Iris pigment epithelial cell (primary cell): ENCODE measurements at regions not wholly inside any gene's neighbourhood (a gene's known extent, or its start where the extent isn't known, plus 50 kb on each side); places are given as distances from the start of the nearest gene placed in this dataset.

Experiments
- DNase-seq: peaks from one replicate; pipeline ENCODE4 v3.0.0-alpha.2; 2011; ENCODE audit warnings: low read depth

DNA sequence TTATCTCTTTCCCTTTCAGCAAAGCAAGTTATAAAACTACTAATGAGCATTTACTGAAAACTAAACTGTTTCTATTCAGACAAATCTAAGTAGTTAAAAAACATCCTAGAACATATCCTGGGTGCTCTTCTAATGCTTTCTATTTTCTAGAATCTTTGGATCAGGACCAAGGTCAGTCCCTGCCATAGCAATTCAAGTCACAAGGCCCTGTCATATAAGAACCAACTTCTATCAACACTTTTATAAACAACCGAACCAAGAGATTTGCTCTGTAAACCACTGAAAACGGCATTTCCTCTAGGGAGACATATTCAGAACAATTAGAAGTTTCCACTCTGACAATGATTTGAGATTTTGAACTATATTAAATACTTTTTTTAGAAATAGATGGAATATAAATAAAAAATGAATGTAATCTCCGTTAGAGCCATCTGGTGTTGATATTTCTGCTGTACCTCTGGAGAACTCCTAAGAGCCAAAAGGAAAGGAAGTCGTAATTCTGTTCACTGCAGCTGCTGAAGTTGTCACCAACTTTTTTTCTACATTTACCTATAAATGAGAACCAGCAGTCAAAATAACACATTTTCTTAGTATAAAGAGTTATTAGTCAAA is 51.4 kb upstream of the LGSN start:
- no peak for DNase-seq

DNA sequence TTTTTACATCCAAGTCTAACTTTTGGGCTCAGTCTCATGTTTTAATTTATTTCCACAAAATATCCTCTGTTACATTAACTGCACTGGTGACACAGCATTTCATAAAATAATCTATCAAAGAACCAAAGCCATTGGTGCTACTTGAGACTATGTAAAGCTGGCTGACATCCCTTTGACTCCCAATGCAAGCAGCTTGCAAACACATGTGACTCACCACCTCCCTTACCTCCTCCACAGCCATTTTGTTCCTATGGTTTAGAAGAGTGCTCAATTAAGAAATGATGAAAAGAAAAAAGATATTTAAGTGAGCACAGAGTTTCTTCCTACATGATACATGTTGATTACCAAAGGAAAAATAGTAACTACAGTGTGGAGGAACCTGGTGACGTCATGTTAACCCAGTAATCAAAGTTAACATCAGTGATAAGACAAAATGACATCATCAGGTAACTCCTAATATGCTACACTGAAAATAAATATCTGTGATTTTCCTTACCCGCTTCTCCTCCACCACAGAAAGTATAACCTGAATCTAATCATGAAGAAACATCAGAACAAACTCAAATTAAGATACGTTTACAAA is 53.3 kb upstream of the LGSN start:
- no peak for DNase-seq

DNA sequence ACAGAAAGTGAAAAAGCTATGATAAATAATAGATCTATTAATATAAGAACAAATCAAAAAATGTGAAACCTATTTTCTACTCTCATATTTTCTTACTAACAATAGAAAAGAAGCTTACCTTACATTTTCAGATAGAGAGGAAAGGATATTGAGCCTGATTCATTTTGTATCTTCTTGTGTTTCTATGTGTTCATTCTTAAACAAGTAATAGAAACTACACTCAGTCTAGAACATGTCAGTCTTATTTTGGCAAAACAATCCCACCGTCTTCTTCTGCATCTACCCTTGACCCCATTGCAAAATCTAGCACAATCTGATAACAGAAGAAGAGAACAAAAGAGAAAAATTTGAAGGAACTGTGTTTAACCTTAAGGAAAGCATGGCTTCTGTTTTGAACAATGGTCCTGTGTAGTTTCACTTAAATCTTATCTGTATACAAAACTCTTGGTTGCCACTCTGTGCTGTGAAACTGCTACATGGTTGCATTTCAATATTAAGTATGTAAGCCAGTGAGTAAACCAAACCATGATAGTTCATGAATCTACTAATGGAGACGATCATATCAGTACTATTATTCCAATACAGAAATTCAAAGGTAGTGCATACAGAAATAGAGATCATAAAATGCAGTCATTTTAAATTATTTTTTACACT is 69.5 kb upstream of the LGSN start:
- no peak for DNase-seq

DNA sequence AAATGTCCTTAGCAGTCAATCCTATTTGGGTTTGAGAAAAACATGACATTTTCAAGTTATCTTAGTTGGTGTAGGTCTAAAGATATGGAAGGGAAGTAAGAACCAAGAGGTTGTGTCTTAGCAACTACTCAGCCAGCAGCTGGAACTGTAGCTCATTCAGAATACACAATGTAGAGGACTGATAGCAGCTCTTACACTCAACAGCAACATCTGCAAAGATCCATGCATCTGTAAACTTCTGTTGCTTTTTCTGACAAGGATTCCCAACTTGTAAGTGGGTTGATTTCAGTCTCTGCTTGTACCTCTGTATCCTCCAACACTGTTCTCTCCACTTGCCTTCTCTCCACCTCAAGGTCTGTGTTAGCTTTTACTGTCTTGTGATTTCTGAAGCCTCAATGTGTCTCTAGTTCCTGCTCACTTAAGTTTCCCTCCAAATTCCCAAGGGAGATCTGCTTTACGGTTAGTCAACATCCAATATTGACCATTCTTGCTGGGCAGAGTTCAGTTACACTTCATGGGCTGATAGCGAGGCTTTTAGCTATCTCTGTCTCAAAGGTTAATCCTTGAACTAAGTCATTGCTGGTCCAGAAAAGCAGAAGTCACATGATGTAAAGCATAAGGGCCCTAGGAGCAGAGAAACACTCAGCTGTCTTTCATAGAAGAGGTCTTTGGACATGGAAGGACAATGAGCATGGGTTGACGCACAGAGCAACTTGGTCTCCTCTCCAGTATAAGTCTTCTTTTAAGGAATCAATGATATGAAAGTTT is 71.6 kb upstream of the LGSN start:
- no peak for DNase-seq

DNA sequence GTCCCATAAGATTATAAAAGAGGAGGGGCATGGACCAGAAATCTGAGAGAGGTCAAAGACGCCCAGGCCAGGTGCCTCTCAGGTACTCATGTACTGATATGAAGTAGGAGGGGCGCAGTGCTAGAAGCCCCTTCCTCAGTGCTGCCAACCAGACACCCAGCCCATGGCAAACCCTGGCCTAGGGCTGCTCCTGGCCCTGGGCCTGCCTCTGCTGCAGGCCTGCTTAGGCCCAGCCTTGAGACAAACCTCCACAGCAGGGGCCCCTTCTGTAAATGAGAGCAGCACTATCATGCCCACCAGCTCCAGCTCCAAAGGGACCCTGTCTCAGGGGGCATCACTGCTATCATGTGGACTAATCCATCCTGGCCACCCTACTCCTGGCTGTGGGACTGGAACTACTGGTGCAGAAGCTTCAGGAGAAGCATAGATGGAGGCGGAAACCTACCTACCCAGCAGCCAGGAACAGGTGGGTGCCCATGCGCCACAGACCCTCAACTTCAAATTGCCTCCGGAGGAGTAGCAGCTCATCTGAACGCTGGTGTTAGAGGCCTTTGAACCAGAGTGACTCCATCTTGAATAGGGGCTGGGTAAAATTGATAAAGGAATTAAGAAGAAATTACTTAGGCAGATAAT is 72.4 kb upstream of the LGSN start:
- DNase-seq, result no peak

DNA sequence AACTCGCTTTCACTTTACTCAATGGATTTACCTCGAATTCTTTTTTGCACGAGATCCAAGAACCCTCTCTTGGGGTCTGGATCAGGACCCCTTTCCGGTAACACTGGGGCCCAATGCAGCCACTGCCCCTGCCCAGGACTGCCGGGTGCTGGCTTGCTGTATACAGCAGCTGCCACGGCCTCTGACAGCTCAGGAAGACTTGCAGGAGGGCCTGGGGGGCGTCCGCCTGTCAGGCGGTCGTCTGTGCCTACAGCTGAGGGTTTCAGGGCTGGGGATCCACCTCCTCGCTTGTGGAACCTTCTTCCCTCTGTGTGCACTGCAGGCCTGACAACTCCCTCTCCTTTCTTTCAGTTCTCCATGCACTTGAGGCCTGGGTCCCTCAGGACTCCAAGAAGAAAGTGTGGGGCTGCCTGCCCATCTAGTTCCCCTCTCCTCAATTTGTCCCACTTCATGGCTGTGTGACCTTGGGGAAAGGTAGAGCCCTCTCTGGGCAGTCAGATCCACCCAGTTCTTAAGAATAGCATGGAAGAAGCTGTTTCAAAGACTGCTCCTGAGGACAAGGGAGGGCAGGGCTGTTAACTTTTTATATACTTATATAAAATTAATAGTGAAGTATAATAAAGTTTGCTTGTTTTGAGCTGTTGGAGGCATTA is 75.0 kb upstream of the LGSN start:
- DNase-seq, result no peak

DNA sequence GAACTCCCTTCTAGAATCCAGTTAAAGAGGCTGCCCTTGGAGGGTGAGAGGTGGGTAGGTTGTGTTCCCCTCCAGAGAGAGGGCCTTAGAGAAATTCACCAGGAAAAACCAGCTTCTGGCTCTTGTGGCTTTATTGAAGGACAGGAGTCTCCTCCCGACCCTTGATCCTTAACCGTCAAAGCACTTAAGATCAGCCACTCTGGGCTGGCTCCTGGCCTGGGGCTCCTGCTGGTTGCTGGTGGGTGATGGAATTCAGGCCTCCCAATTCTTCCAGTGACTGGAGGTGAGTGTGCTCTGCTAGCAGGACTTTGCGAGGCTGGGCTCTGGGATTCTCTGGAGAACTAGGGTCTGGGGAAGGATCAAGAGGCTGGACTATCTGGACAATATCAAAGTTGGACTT is 75.6 kb upstream of the LGSN start:
- DNase-seq, result no peak

DNA sequence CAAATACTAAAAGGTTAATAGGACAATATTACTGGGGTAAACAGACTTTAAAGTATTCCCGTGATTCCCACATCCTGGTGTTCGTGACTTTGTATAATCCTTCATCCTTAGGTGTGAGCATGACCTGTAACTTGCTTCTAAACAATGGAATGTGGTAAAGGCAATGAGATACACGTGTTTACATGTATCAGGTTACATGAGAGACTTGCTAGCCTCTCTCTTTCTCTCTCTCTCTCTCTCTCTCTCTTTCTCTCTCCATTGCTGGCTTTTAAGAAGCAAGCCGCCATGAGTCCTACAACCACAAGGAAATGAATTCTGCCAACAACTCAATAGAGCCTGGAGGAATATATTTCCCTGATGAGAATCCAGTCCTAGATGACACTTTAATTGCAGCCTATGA is 83.9 kb upstream of the LGSN start:
- no peak for DNase-seq

DNA sequence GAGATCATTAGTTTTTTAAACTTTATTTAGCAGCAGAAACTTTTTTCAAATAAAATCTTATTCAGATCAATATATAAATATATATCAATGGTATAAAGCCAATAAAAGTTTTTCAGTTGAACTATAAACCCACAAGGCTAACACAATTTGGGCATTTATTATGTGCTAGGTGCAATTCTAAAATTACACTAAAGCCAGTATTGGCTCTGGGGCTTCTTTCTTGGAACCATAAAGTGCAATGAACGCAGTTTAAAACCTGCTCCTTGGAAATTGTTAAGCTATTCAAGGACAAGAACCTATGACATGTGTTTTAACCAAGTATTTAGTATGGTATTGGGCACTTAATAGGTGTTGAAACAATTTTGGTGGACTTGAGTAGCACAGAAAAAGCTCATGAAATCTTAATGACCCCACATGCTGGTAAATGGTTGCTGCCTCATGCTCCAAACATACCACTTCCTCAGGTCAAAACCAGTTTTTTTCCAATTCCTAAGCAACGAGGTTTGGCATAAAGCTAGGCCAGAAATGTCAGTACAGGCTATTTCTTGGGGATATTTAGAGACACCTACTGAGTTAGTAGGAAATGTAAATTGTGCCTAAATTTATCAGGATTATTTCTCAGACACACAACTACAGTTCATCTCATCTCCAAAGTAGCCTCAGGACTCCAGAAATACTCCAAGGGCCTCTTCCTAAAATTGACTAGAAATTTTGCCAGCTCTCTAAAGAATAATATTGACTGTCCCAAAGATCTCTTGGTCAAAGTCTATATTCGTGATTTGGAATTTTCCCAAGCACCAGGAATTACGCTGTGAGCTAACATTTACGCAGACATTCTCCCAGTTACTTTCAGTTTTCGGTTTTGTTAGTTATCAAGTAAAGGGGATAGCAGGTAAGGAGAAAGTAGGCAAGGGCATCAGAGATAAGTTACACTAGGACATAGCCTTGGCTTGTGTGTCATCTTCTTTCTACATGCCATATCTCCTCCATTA is 90.9 kb upstream of the LGSN start:
- DNase-seq, result no peak

DNA sequence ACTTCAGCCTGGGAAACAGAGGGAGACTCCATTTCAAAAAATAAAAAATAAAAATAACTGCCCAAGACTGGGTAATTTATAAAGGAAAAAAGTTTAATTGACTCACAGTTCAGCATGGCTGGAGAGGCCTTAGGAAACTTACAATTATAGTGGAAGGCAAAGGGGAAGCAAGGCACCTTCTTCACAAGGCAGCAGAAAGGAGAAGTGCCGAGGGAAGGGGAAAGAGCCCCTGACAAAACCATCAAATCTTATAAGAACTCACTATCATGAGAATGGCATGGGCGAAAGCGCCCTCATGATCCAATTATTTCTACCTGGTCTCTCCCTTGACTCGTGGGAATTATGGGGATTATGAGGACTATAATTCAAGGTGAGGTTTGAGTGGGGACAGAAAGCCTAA is 95.5 kb upstream of the LGSN start:
- DNase-seq, result no peak

DNA sequence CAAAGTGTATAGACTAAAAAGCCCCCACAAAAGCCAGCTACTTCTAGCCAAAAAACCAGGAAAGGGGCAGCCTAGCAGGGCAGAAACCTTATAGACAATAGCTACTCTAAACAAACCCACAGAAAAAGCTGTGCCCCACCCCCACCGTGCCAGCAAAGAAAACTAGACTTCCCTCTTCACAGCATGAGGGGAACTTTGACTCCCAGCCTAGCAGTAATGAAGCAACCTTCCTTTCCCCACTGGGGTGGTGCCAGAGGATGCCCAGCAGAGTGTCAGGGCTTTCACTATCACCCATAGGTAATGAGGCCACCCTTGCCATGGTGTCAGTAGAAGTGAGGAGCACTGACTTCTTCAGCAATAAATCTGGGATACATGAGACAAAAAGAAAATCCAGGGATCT is 99.0 kb upstream of the LGSN start:
- DNase-seq, result no peak

DNA sequence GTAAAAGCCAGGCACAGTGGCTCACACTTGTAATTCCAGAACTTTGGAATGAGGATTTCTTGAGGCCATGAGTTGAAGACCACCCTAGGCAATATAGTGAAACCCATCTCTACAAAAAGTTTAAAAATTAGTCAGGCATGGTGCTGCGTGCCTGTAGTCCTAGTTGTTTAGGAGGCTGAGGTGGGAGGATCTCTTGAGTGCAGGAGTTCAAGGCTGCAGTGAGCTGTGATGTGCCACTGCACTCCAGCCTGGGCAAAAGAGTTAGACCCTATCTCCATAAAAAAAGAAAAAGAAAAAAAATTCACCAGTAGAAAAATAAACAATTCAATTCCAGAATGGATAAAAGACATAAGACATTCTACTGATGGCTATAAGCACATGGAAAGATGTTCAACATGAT is 104.9 kb upstream of the LGSN start:
- DNase-seq, result no peak

DNA sequence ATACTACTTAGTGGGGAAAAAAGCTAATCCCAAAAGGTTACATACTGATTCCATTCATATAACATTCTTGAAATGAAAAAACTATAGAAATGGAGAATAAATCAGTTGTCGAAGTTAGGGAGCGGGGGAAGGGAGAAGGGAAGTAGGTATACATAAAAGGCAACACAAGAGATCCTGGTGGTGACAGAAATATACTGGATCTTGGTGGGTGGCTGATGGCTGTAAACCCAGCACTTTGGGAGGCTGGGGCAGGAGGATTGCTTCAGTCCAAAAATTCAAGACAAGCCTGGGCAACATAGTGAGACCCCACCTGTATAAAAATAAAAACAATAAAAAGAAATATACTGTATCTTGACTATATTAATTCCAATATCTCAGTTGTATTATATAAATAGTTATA is 105.7 kb upstream of the LGSN start:
- DNase-seq, result no peak

DNA sequence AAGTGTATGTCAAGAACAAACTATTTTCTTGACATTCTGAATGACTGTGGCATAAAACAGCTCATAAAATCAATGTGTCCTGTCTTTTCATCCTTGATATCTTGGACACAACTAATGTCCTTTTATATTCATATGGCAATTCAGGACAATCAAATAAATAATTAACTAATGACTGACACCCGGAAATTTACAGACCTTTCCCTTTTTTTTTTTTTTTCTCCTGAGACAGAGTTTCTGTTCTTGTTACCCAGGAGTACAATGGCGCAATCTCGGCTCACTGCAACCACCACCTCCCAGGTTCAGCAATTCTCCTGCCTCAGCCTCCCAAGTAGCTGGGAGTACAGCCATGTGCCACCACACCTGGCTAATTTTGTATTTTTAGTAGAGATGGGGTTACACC is 107.1 kb upstream of the LGSN start:
- DNase-seq, result no peak

DNA sequence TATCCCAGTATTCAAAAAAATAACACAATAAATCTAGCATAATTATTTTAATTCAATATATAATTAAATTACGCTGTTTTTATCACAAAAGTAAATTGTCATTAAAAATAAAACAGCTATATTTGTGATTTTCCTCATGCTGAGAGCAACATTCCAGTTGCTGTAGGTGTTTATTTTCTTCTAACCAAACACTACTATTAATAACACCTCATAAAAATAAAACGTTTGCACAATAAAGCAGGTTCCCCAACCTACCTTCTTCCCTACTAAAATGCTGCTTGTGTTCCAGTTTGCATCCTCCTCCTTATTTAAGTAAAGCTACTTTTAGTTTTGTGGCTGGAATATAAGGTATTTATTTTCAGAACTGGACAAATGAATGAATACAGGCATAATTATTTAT is 108.2 kb upstream of the LGSN start:
- no peak for DNase-seq

DNA sequence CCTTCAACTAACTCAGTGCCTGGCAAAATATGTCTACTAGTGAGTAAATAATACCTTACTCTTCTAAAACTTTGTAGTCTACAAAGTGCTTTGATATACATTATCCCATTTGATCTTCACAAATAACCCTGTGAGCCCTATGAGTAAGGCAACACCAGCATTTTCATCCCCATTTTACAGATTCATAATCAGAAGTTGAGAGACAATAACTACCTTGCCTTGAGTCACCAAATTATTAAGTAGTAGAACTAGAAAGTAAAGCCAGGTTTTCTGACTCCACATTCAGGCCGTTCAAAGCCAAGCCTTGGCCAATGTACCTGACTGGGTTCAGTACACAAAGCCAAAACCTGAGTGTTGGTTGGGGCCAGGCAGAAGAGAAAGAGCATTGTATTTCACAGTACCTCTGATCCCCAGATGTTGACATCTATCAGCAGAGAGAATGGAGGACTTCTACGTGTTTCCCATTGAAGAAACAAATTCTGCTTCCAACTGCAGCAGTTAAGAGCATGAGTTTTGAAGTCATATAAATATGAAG is 111.3 kb upstream of the LGSN start:
- DNase-seq, result no peak

DNA sequence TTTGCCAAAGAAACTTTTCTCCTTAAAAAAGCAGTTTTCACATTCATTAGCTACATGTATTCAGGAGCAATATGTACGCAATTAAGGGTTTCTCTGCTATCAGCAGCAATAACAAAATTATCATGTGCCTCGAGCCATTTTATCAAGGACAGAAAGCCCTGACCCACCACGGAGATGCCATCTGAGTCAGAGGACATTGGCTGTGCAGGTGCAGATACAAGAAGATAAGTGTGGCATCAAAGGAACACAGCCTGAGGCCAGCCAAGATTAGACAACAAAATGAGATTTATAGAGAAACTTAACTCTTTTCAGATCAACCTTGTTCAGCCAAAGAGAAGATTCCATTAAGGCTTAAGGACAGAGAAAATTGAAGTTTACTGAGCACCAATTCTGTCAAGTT is 115.2 kb upstream of the LGSN start:
- no peak for DNase-seq

DNA sequence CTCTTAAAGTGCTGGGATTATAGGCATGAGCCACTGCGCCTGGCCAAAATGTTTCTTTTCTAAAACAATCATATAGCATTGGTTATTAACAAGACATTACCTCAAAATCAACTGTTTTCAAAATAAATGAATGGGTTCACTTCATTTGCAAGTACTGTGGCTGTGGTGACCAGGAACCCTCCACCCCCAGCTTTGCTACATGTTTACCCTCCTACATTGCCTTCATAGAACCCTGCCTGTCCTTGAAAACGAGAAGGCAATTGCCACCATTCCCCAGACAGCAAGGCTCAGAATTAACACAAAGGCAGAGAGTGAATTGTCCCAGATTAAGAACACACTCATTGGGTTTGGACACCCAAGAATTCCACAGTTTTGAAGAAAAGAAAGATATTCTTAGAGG is 116.6 kb upstream of the LGSN start:
- DNase-seq, result no peak

DNA sequence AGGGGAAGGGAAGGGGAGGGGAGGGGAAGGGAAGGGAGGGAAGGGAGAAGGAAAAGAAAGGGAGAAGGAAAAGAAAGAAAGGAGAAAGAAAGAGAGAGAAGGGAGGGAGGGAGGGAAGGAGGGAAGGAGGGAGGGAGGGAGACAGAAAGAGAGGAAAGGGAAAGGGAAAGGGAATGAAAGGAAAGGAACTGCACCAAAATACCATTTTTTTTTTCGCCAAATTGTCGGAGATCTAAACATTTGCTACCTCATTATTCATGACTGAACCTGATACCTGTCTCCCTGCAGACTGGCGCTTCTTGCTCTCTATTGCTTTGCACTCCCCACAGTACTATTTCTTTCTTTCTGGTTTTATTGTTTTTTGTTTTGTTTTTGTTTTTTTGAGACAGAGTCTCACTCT is 117.3 kb upstream of the LGSN start:
- no peak for DNase-seq

DNA sequence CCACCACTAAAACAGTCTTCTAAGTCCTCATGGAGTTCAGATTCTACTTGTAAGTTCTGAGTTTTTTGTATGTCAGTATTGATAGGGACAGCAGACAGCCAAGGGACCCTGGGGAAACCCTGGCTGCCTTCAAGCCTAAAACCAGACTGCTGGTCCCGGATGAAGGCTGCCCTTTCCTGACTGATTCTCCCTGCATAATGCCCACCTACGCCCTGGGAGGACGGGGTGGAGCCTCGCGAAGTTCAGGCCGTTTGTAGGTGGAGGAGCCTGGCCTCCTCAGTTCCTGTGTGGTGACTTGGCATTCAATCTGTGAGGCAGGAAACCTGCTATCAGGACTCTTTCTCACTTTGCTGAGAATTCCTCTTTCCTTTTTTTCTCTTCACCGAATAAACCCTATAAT is 120.3 kb upstream of the LGSN start:
- DNase-seq, result no peak

DNA sequence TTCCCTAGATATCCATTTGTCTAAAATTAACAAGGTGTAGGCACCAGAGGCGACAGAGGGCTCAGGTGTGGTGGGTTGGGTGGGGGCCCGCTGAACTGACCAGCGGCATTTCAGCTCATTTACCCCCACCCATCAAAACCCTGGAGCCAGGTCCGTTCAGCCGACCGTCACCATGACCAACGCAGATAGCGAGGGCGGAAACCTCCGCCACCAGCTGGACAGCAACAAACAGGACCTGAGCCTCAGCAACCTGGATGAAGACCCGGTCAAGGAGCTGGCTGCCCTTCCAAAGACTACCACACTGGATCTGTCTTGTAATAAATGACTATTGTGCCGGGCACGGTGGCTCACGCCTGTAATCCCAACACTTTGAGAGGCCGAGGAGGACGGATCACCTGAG is 120.8 kb upstream of the LGSN start:
- DNase-seq, result no peak
